Upper lobe of left lung (tissue), 6 donors: ENCODE measurements at regions not wholly inside any gene's neighbourhood (a gene's known extent, or its start where the extent isn't known, plus 50 kb on each side); places are given as distances from the start of the nearest gene placed in this dataset.

Experiments used
- ATAC-seq, 2 donors: fragments of 200-7000 bp; cut with Tn5 transposase; one replicate each; pipeline ENCODE4 v1.9.1; 2022; ENCODE audit warnings: mild to moderate bottlenecking in 2 of 2, moderate library complexity in 2 of 2; ENCODE audit not compliant: low FRiP score in 2 of 2
- DNase-seq, 2 donors: peaks; one replicate each; pipeline ENCODE4 v3.0.0-alpha.2; 2019 to 2020
- H3K27ac ChIP-seq, 4 donors: fragments of 200-600 bp; sonication (generic); one replicate each; pipeline ENCODE4 v1.5.1; 2016 to 2019
- H3K27me3 ChIP-seq, 4 donors: fragments of 200-600 bp; sonication (generic); one replicate each; pipeline ENCODE4 v1.5.1; 2017 to 2019
- H3K36me3 ChIP-seq, 4 donors: fragments of 200-600 bp; sonication (generic); one replicate each; pipeline ENCODE4 v1.5.1; 2016 to 2019
- H3K4me1 ChIP-seq, 4 donors: fragments of 200-600 bp; sonication (generic); one replicate each; pipeline ENCODE4 v1.5.1; 2018 to 2019
- H3K4me3 ChIP-seq, 4 donors: fragments of 200-600 bp; sonication (generic); one replicate each; pipeline ENCODE4 v1.5.1; 2017 to 2019; ENCODE audit warnings: mild to moderate bottlenecking in 2 of 4, moderate library complexity in 1 of 4
- H3K9me3 ChIP-seq, 4 donors: fragments of 200-600 bp; sonication (generic); one replicate each; pipeline ENCODE4 v1.5.1; 2018 to 2019
- EP300 ChIP-seq, 4 donors: sonication (generic); formaldehyde crosslinking; IDR thresholded peaks; one replicate each; pipeline ENCODE4 v1.5.1; 2017; ENCODE audit warnings: antibody characterized with exemption in 4 of 4, control low read depth in 2 of 4
- POLR2A ChIP-seq, 4 donors: fragments of 450-650 bp; IDR thresholded peaks; one replicate each; pipeline ENCODE4 v1.5.1; 2016 to 2017; ENCODE audit warnings: antibody characterized with exemption in 4 of 4, mild to moderate bottlenecking in 2 of 4
- POLR2AphosphoS5 ChIP-seq, 2 donors: sonication (generic); formaldehyde crosslinking; IDR thresholded peaks; one replicate each; pipeline ENCODE4 v1.5.1; 2017; ENCODE audit warnings: antibody characterized with exemption in 2 of 2
- WGBS, 2 donors: methylation state at CpG; one replicate each; pipeline ENCODE4 v1.1.5; 2017 to 2018; 5-methylcytosine and 5-hydroxymethylcytosine counted together
- TF ChIP-seq, protein P1 (sequence below), 6 experiments: fragments of 450-650 bp in 4 of 6; fragments of 200-600 bp in 2 of 6; sonication (generic) in 2 of 6; IDR thresholded peaks; one replicate each; pipeline ENCODE4 v1.5.1; 2016 to 2019; ENCODE audit warnings: antibody characterized with exemption in 6 of 6
- donor health status: DM: no; HTN: no; CAD: no; lungs with moderate emphysema.
- donor health status: DM: no; HTN: yes; CAD: no; lungs with severe emphysema.

DNA sequence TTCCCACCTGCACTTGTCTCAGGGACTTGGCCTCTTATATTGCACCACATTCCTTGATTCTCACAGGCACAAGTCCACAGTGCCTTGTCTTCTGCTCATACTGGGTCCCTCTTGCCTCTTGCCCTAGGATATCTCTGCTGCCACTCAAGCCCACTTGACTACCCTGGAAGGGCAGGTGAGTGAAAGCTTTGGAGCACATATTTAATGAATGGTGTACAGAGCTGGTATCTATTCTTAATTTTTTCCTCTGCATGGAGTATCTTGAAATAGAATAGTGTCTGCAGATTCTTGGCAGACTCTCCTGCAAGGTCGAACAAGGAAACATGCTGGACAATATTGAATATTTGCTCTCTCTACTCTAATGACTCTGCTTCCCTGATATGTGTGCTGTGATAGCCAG, 1248.0 kb downstream of the MAT2B start:
- ATAC-seq = no peak
- TF ChIP-seq, protein P1, sequence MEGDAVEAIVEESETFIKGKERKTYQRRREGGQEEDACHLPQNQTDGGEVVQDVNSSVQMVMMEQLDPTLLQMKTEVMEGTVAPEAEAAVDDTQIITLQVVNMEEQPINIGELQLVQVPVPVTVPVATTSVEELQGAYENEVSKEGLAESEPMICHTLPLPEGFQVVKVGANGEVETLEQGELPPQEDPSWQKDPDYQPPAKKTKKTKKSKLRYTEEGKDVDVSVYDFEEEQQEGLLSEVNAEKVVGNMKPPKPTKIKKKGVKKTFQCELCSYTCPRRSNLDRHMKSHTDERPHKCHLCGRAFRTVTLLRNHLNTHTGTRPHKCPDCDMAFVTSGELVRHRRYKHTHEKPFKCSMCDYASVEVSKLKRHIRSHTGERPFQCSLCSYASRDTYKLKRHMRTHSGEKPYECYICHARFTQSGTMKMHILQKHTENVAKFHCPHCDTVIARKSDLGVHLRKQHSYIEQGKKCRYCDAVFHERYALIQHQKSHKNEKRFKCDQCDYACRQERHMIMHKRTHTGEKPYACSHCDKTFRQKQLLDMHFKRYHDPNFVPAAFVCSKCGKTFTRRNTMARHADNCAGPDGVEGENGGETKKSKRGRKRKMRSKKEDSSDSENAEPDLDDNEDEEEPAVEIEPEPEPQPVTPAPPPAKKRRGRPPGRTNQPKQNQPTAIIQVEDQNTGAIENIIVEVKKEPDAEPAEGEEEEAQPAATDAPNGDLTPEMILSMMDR (IDR thresholded peaks at IDR 0.05) = no peak
- TF ChIP-seq EP300 (IDR thresholded peaks at IDR 0.05) = no peak
- TF ChIP-seq POLR2AphosphoS5 (IDR thresholded peaks at IDR 0.05) = no peak
- TF ChIP-seq POLR2A (IDR thresholded peaks at IDR 0.05) = no peak
- H3K27ac ChIP-seq = no peak overlapping the region
- WGBS, 2 donors = 43 to 67% methylated on average over 1 of the region's 1 CpG
- H3K4me1 ChIP-seq = no peaks in the 10 kb centered on the region
- H3K9me3 ChIP-seq = no peaks in the 10 kb centered on the region
- no peak overlapping the region for H3K4me3 ChIP-seq
- DNase-seq = no peak
- H3K36me3 ChIP-seq = no peaks in the 10 kb centered on the region
- H3K27me3 ChIP-seq = no peaks in the 10 kb centered on the region

DNA sequence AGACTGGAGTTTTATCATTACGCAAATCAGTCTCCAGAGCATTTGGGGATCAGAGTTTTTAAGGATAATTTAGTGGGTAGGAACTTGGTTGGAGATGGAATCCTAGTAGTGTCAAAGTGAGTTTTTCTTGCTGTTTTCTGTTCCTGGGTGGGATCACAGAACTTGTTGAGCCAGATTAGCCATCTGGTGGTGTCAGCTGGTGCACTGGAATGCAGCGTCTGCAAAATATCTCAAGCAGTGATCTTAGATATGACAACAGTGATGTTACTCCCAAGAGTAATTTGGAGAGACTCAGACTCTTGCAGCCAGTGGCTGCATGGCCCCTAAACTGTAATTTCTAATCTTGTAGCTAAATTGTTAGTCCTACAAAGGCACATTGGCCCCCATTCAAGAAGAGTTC, 1257.8 kb downstream of the MAT2B start:
- H3K36me3 ChIP-seq = no peaks in the 10 kb centered on the region
- H3K27ac ChIP-seq = no peak overlapping the region
- H3K9me3 ChIP-seq = no peaks in the 10 kb centered on the region
- DNase-seq (no peak), ATAC-seq (no peak)
- TF ChIP-seq EP300 (IDR thresholded peaks at IDR 0.05) (no peak), POLR2AphosphoS5 (IDR thresholded peaks at IDR 0.05) (no peak), POLR2A (IDR thresholded peaks at IDR 0.05) (no peak)
- TF ChIP-seq, protein P1 (IDR thresholded peaks at IDR 0.05) = no peak
- no peaks in the 10 kb centered on the region for H3K4me1 ChIP-seq
- WGBS, 2 donors = 78 to 81% methylated on average over 2 of the region's 2 CpGs
- no peak overlapping the region for H3K4me3 ChIP-seq
- H3K27me3 ChIP-seq = no peaks in the 10 kb centered on the region

DNA sequence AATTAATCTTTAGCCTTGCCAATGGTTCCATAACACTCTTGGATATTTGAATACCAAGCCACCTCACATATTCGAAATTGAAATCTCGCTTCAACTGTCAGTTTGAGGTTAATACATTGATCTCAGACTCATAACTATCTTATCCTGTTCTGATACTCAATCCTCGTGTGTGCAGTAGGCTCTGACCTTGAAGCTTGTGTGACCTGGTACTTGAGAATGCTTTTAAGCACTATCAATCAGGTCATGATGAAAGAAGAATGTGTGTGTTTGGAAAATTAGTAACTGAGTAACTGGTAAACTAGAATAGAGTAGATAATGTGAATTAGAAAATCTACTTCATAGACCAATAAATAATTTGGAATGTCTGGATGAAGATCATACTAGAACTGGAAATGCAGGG, 1266.7 kb downstream of the MAT2B start:
- no peaks in the 10 kb centered on the region for H3K36me3 ChIP-seq
- no peak overlapping the region for H3K4me3 ChIP-seq
- no peak for DNase-seq
- ATAC-seq = no peak
- H3K9me3 ChIP-seq = no peaks in the 10 kb centered on the region
- TF ChIP-seq, protein P1 (IDR thresholded peaks at IDR 0.05) = no peak
- TF ChIP-seq POLR2AphosphoS5 (IDR thresholded peaks at IDR 0.05) = no peak
- TF ChIP-seq POLR2A (IDR thresholded peaks at IDR 0.05) = no peak
- no peak for TF ChIP-seq EP300 (IDR thresholded peaks at IDR 0.05)
- WGBS, 2 donors = 67 to 75% methylated on average over 3 of the region's 3 CpGs
- H3K27ac ChIP-seq = no peak overlapping the region
- H3K27me3 ChIP-seq = no peaks in the 10 kb centered on the region
- no peaks in the 10 kb centered on the region for H3K4me1 ChIP-seq

DNA sequence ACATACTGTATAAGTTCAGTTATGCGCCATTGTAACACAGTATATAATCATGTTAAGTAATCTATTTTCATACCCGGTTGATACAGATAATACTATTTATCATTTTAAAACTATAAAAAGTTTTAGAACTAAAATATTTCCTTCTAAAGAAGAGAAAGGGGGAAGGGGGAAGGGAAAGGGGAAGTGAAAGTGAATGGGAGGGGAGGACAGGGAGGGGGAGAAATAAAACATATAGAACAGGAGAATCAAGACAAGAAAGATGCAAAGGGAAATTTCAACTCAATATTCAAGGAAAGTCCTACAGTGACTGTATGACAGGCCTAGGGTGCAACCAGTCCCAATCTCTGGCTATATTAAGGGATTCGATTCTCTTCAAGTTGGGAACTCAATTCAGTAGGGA, 1278.8 kb downstream of the MAT2B start:
- H3K36me3 ChIP-seq = no peaks in the 10 kb centered on the region
- H3K27me3 ChIP-seq = no peaks in the 10 kb centered on the region
- no peaks in the 10 kb centered on the region for H3K4me1 ChIP-seq
- WGBS, 2 donors = 93 to 94% methylated on average over 3 of the region's 3 CpGs
- DNase-seq (no peak), ATAC-seq (no peak)
- TF ChIP-seq, protein P1 (IDR thresholded peaks at IDR 0.05) = no peak
- TF ChIP-seq POLR2AphosphoS5 (IDR thresholded peaks at IDR 0.05) (no peak), EP300 (IDR thresholded peaks at IDR 0.05) (no peak), POLR2A (IDR thresholded peaks at IDR 0.05) (no peak)
- H3K9me3 ChIP-seq = no peaks in the 10 kb centered on the region
- no peak overlapping the region for H3K4me3 ChIP-seq
- H3K27ac ChIP-seq = no peak overlapping the region

DNA sequence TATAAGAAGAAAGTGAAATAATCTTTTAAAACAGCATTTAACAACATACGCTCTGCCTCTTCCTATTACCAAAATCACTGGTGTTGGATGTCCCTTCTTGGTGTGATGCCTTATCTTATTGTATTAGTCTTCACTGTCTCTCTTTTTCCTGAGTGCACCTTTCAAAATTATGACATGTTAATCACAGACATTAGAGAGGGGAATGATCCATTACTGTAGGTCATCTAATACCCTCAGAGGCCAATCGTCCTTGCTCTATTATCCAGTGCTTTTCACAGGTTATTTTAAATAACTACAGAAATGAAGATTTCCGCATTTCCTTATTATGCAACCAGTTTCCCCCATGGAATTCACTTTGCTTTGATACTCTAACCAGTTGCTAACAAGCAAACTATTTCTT, 1292.7 kb downstream of the MAT2B start:
- TF ChIP-seq, protein P1 (IDR thresholded peaks at IDR 0.05) = no peak
- TF ChIP-seq POLR2AphosphoS5 (IDR thresholded peaks at IDR 0.05) (no peak), POLR2A (IDR thresholded peaks at IDR 0.05) (no peak), EP300 (IDR thresholded peaks at IDR 0.05) (no peak)
- H3K27me3 ChIP-seq = no peaks in the 10 kb centered on the region
- H3K4me3 ChIP-seq = no peak overlapping the region
- H3K4me1 ChIP-seq = no peaks in the 10 kb centered on the region
- H3K9me3 ChIP-seq = peaks cover 0 to 20% (median 4%) of the 10 kb centered on the region in 4 donors
- WGBS, 2 donors = 80 to 81% methylated on average over 3 of the region's 3 CpGs
- no peak for DNase-seq
- no peak for ATAC-seq
- no peak overlapping the region for H3K27ac ChIP-seq
- no peaks in the 10 kb centered on the region for H3K36me3 ChIP-seq
